ENCODE measurements at regions not wholly inside any gene's neighbourhood (a gene's known extent, or its start where the extent isn't known, plus 50 kb on each side); places are given as distances from the start of the nearest gene placed in this dataset.
"Not testable (repeated sequence)": the region's sequence is repeated elsewhere in the genome, so short reads cannot be mapped to it uniquely, and the experiment has no call there.

DNA sequence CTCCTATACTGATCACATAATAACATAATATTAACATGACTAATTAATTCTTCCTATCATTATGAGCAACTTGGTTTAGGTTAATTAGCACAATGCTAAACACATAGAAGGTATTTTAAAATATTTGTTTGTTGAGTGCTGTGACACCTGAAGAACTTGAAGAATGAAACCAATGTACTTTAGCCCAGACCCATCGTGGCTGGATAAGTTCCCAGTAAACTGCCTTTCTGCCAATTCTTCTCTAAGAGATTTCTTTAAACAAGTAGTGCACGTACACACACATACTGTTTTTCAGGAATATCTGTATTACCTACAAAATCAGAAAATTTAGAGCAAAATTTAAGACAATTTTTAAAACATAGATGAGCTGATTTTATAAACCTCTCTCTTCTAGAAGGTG, 207.4 kb upstream of the SSTR1 start:
- Histone ChIP-seq H3K27ac (ENCODE audit: low read depth, low read length) (no peak overlapping the region), H3K27me3 (ENCODE audit: control insufficient read depth, insufficient read depth, low read length) (no peaks in the 10 kb centered on the region), H3K4me3 (ENCODE audit: low read depth, low read length) (no peak overlapping the region), H3K9me3 (ENCODE audit: control insufficient read depth, insufficient read depth, low read length) (no peaks in the 10 kb centered on the region)
- TF ChIP-seq, protein P1, sequence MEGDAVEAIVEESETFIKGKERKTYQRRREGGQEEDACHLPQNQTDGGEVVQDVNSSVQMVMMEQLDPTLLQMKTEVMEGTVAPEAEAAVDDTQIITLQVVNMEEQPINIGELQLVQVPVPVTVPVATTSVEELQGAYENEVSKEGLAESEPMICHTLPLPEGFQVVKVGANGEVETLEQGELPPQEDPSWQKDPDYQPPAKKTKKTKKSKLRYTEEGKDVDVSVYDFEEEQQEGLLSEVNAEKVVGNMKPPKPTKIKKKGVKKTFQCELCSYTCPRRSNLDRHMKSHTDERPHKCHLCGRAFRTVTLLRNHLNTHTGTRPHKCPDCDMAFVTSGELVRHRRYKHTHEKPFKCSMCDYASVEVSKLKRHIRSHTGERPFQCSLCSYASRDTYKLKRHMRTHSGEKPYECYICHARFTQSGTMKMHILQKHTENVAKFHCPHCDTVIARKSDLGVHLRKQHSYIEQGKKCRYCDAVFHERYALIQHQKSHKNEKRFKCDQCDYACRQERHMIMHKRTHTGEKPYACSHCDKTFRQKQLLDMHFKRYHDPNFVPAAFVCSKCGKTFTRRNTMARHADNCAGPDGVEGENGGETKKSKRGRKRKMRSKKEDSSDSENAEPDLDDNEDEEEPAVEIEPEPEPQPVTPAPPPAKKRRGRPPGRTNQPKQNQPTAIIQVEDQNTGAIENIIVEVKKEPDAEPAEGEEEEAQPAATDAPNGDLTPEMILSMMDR (IDR thresholded peaks at IDR 0.05; ENCODE audit: low read depth, low read length): no peak
- POLR2A ChIA-PET: no interaction called here
- CTCF ChIA-PET: interaction anchor here (1.4 kb wide), 1 partner anchor 14 kb away, joined by 6 read pairs; no protein-coding TSS in a partner anchor
- DNase-seq (ENCODE audit: low read depth, low spot score): no peak

DNA sequence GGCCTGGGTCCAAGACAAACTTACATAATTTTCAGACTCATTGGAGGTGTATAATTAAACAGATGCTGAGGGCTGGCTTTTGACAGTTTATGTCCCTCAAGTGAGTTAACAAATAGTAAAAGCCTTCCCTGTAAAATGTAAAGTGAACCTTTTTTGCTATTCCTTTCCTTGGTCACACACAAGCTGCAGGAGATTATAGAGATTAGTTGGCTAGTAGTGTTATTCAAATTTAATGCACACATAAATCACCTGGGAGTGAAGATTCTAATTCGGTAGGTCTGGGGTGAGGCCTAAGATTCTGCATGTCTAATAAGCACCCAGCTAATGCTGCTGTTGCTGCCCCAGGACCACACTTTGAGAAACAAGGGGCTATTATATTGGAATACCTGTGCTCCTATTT, 206.2 kb upstream of the SSTR1 start:
- H3K9me3 ChIP-seq (ENCODE audit: control insufficient read depth, insufficient read depth, low read length): no peaks in the 10 kb centered on the region
- no peak overlapping the region for H3K27ac ChIP-seq (ENCODE audit: low read depth, low read length)
- no peaks in the 10 kb centered on the region for H3K27me3 ChIP-seq (ENCODE audit: control insufficient read depth, insufficient read depth, low read length)
- ChIA-PET POLR2A (no interaction called here), CTCF (no interaction called here)
- H3K4me3 ChIP-seq (ENCODE audit: low read depth, low read length): no peak overlapping the region
- DNase-seq (ENCODE audit: low read depth, low spot score): no peak
- TF ChIP-seq, protein P1 (IDR thresholded peaks at IDR 0.05; ENCODE audit: low read depth, low read length): no peak

DNA sequence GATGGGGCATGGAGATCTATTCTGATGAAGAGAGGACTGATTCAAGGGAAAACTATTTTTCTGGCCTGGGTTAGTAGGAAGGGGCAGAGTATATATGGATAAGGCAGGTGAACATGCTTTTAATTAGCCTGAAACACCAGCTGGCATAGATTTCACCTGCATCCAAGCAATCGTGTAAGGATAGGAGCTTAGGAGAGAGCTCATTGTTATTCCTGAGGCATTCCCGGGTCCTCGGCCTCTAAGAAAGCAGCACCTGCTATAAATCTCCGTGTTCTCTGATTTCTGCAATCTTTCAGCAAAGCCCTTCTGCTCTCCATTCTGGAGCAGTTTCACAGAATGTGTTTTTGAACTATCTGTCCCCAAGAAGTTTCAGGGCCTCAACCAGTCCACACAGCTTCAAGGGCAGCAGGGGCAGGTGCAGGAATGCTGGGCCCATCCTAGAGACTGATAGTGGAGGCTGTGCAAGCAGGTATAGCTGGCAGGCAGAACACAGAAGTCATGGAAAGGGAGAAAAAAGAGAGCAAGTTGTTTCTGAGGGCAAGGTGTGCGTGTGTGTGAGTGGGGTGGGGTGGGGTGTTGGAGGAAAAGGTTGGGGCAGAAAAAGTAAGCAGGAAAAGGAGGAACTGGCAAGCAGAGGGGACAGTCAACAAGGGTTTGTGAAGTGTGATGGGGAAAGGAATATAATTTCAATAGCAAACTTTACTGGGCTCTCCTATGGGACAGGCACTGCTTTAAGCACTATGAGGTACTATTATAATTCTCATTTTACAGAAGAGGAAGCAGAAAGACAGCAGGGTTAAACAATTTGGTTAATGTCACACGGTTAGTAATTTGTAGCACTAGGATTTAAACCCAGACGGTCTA, 203.7 kb upstream of the SSTR1 start:
- ChIA-PET CTCF (interaction anchor here (0.9 kb wide), 1 partner anchor 194 kb away, joined by 3 read pairs; no protein-coding TSS in a partner anchor), POLR2A (no interaction called here)
- Histone ChIP-seq H3K27ac (ENCODE audit: low read depth, low read length) (no peak overlapping the region), H3K4me3 (ENCODE audit: low read depth, low read length) (no peak overlapping the region), H3K27me3 (ENCODE audit: control insufficient read depth, insufficient read depth, low read length) (no peaks in the 10 kb centered on the region), H3K9me3 (ENCODE audit: control insufficient read depth, insufficient read depth, low read length) (no peaks in the 10 kb centered on the region)
- no peak for DNase-seq (ENCODE audit: low read depth, low spot score)
- TF ChIP-seq, protein P1 (IDR thresholded peaks at IDR 0.05; ENCODE audit: low read depth, low read length): no peak

DNA sequence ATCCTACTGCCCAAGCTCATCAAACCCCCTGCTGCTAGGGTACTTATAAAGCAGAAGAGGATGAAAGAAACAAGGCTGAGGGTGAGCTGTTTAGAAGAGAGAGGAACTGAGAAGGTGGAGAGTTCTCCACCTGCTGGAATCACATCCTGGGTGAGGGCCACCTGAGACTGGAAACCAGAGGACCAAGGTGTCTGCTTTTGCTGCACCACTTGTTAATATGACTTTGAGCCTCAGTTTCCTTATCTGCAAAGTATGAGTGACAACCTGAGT, 203.2 kb upstream of the SSTR1 start:
- H3K9me3 ChIP-seq (ENCODE audit: control insufficient read depth, insufficient read depth, low read length): no peaks in the 10 kb centered on the region
- TF ChIP-seq, protein P1 (IDR thresholded peaks at IDR 0.05; ENCODE audit: low read depth, low read length): no peak
- no peak overlapping the region for H3K4me3 ChIP-seq (ENCODE audit: low read depth, low read length)
- no peak for DNase-seq (ENCODE audit: low read depth, low spot score)
- no peaks in the 10 kb centered on the region for H3K27me3 ChIP-seq (ENCODE audit: control insufficient read depth, insufficient read depth, low read length)
- no peak overlapping the region for H3K27ac ChIP-seq (ENCODE audit: low read depth, low read length)
- ChIA-PET POLR2A (no interaction called here), CTCF (no interaction called here)

DNA sequence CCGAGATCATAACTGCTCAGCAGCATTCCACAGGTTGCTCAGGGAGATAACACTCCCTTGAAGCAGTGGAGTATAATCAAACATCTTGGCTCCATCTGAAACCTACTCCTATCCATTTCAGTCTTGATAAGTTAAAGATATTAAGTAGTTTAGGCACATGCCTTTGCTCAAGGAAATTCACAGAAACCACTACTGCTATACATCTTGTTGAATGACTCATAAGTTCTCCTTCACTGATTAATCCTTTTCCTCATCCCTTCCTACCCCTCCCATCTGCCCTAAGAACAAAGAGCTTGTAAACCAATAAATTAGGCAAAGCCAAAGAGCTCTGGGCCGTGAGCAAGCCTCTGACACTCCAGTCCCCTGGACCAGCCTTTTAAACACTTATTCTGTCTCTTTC, 196.5 kb upstream of the SSTR1 start:
- H3K27me3 ChIP-seq (ENCODE audit: control insufficient read depth, insufficient read depth, low read length); DNase-seq (ENCODE audit: low read depth, low spot score); H3K27ac ChIP-seq (ENCODE audit: low read depth, low read length); H3K4me3 ChIP-seq (ENCODE audit: low read depth, low read length); POLR2A ChIA-PET; CTCF ChIA-PET: not testable (repeated sequence)
- H3K9me3 ChIP-seq (ENCODE audit: control insufficient read depth, insufficient read depth, low read length): peaks cover 10% of the 10 kb centered on the region; the same call in 1 of the 2 replicates

Measured in AG04450 (cell line).